Endothelial cell of umbilical vein (primary cell): ENCODE measurements at regions not wholly inside any gene's neighbourhood (a gene's known extent, or its start where the extent isn't known, plus 50 kb on each side); places are given as distances from the start of the nearest gene placed in this dataset.

Source experiments
- BruUV-seq: library from RNA; stranded (reverse); fragments of 400-500 nt; replicated peaks from 2 replicates; lab custom pipeline; 2021; lab: Mats Ljungman, UMichigan
- CTCF ChIA-PET: fragments of 300-600, 350-600 bp; sonication (Branson Sonifier 250); formaldehyde crosslinking; loops from one replicate; lab custom pipeline; 2021; ENCODE audit warnings: antibody characterized with exemption, inconsistent platforms; lab: Charles Lee
- POLR2A ChIA-PET: fragments of 300-600, 350-600 bp; sonication (Branson Sonifier 250); formaldehyde crosslinking; loops from one replicate; lab custom pipeline; 2021; ENCODE audit warnings: antibody characterized with exemption, inconsistent platforms; lab: Charles Lee
- DNase-seq: peaks from one replicate; pipeline ENCODE4 v3.0.0-alpha.2; 2011; ENCODE audit warnings: low read depth, low spot score
- FAIRE-seq: peaks from 2 replicates; lab custom pipeline; 2011; peaks lifted over from hg19 to GRCh38; lab: Jason Lieb, UNC
- H2AFZ ChIP-seq: 2 replicates; pipeline ENCODE4 v1.6.0; 2012; ENCODE audit warnings: low read depth, low read length, control low read depth, inconsistent platforms
- H3K27ac ChIP-seq: 2 replicates; pipeline ENCODE4 v1.5.1; 2011; ENCODE audit warnings: low read depth, mild to moderate bottlenecking, control low read depth, low read length, moderate library complexity; ENCODE audit not compliant: insufficient read depth
- H3K27me3 ChIP-seq, 2 experiments: 2 replicates each; pipeline versions ENCODE4 v1.6.0 to v1.6.1; 2011; ENCODE audit warnings: low read length in 2 of 2, mixed read lengths in 1 of 2; ENCODE audit not compliant: control insufficient read depth in 2 of 2, insufficient read depth in 2 of 2
- H3K36me3 ChIP-seq, 2 experiments: 2 replicates in 1 of 2; 3 replicates in 1 of 2; pipeline ENCODE4 v1.5.1; 2011; ENCODE audit warnings: low read length in 2 of 2, mild to moderate bottlenecking in 1 of 2, moderate library complexity in 1 of 2; ENCODE audit not compliant: control insufficient read depth in 2 of 2, insufficient read depth in 2 of 2; ENCODE audit errors: extremely low read depth in 1 of 2
- H3K4me1 ChIP-seq: 3 replicates; pipeline ENCODE4 v1.5.1; 2011; ENCODE audit warnings: mild to moderate bottlenecking, low read length; ENCODE audit not compliant: control insufficient read depth, insufficient read depth; ENCODE audit errors: extremely low read depth
- H3K4me2 ChIP-seq: 2 replicates; pipeline ENCODE4 v1.6.1; 2011; ENCODE audit warnings: low read length, control low read depth, mixed read lengths; ENCODE audit not compliant: insufficient read depth
- H3K4me3 ChIP-seq, 3 experiments: fragments of 200-600 bp in 1 of 3; sonication (generic), shearing (Covaris generic) in 1 of 3; replicated peaks in 1 of 3; 2 replicates each; pipeline ENCODE4 v1.5.1; 2011 to 2016; ENCODE audit warnings: control low read depth in 3 of 3, low read length in 3 of 3, mild to moderate bottlenecking in 2 of 3, inconsistent platforms in 1 of 3, low read depth in 1 of 3, moderate library complexity in 1 of 3; ENCODE audit not compliant: insufficient read depth in 1 of 3
- H3K79me2 ChIP-seq: 2 replicates; pipeline ENCODE4 v1.6.0; 2012; ENCODE audit warnings: low read length, inconsistent platforms; ENCODE audit not compliant: control insufficient read depth, insufficient read depth
- H3K9ac ChIP-seq: replicated peaks from 2 replicates; pipeline ENCODE3; 2011; ENCODE audit warnings: low read length, control low read depth; ENCODE audit not compliant: insufficient read depth; ENCODE audit errors: extremely low read depth
- H3K9me1 ChIP-seq: replicated peaks from 3 replicates; pipeline ENCODE4 v1.6.0; 2011; ENCODE audit warnings: mild to moderate bottlenecking, low read length; ENCODE audit not compliant: control insufficient read depth, insufficient read depth; ENCODE audit errors: extremely low read depth
- H3K9me3 ChIP-seq: replicated peaks from 2 replicates; pipeline ENCODE4 v1.5.1; 2012; ENCODE audit warnings: low read length, inconsistent platforms; ENCODE audit not compliant: control insufficient read depth, insufficient read depth
- H4K20me1 ChIP-seq: replicated peaks from 2 replicates; pipeline ENCODE3; 2011; ENCODE audit warnings: mild to moderate bottlenecking, low read length; ENCODE audit not compliant: control insufficient read depth, insufficient read depth; ENCODE audit errors: extremely low read depth
- FOS ChIP-seq: IDR thresholded peaks from 2 replicates; pipeline ENCODE4 v1.6.1; 2011; ENCODE audit warnings: mild to moderate bottlenecking, low read length, moderate library complexity, borderline replicate concordance; ENCODE audit not compliant: insufficient read depth
- GATA2 ChIP-seq: IDR thresholded peaks from 2 replicates; pipeline ENCODE4 v1.7.0; 2011; ENCODE audit warnings: low read depth, mild to moderate bottlenecking, moderate library complexity, mixed read lengths, low read length; ENCODE audit not compliant: insufficient read length, insufficient read depth
- dilution Hi-C: fragments of 300-500 bp; cut with MboI; formaldehyde crosslinking; loops from one replicate; pipeline ENCODE4 v1.15.0; 2019; ENCODE audit warnings: low sequenced_read_pairs; ENCODE audit not compliant: extremely low pct_ligation_motif_present
- intact Hi-C: fragments of 100-400 bp; cut with micrococcal nuclease; formaldehyde crosslinking; loops from one replicate; pipeline ENCODE4 v1.10.0; 2022
- TF ChIP-seq, protein P1 (sequence below): IDR thresholded peaks from 2 replicates; pipeline ENCODE4 v1.6.1; 2011; ENCODE audit not compliant: insufficient read depth, insufficient read length

DNA sequence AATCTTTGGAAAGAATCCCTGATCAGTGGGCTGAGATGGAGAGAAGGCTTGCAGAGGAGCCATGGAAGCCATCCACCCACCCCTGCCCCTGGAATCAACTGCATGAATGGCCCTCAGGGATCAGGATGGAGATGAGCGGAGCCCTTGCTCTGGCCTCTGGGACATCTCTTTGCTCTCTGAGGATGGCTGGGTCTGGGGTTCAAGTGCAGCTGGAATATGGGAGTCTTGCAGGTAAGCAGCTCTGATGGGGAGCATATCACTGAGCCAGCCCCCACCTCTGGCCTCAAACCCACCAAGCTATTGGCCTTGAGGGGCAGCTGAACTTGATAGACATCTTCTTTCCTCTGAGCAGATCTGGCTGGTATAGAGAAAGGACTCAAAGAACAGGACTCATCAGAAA lies 76.1 kb downstream of the C5orf15 start:
- no TSS peak for BruUV-seq
- Histone ChIP-seq H3K27me3 (peaks cover 6 to 9% of the 10 kb centered on the region in 2 experiments), H3K79me2 (no peaks in the 10 kb centered on the region), H3K4me3 (no peak overlapping the region), H2AFZ (no peak overlapping the region), H3K36me3 (no peaks in the 10 kb centered on the region), H4K20me1 (no peaks in the 10 kb centered on the region), H3K4me1 (no peaks in the 10 kb centered on the region), H3K9ac (no peak overlapping the region), H3K9me3 (no peaks in the 10 kb centered on the region), H3K27ac (no peak overlapping the region), H3K9me1 (no peaks in the 10 kb centered on the region), H3K4me2 (no peak overlapping the region)
- ChIA-PET CTCF (interaction anchor here (1.1 kb wide), 1 partner anchor 22 kb away, joined by 3 read pairs; no protein-coding TSS in a partner anchor), POLR2A (no interaction called here)
- dilution Hi-C loops = no loop called here
- FAIRE-seq (no peak), DNase-seq (no peak)
- TF ChIP-seq, protein P1, sequence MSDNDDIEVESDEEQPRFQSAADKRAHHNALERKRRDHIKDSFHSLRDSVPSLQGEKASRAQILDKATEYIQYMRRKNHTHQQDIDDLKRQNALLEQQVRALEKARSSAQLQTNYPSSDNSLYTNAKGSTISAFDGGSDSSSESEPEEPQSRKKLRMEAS = no peak
- no peak for TF ChIP-seq FOS
- intact Hi-C loops = no loop called here

- H3K27me3 ChIP-seq = peaks cover 6 to 9% of the 10 kb centered on the region in 2 experiments
- H3K4me2 ChIP-seq = no peak overlapping the region
- H3K4me3 ChIP-seq = no peak overlapping the region
- dilution Hi-C loops = no loop called here
- no peak overlapping the region for H3K27ac ChIP-seq
- POLR2A ChIA-PET = no interaction called here
- H3K9me1 ChIP-seq = no peaks in the 10 kb centered on the region
- no peak for TF ChIP-seq GATA2
- no TSS peak for BruUV-seq
- intact Hi-C loops = no loop called here
- CTCF ChIA-PET = no interaction called here
- H3K36me3 ChIP-seq = no peaks in the 10 kb centered on the region
- no peaks in the 10 kb centered on the region for H3K9me3 ChIP-seq
- H2AFZ ChIP-seq = no peak overlapping the region
- no peak for FAIRE-seq
- H3K4me1 ChIP-seq = no peaks in the 10 kb centered on the region
- H3K79me2 ChIP-seq = no peaks in the 10 kb centered on the region
- no peak for DNase-seq
- H3K9ac ChIP-seq = no peak overlapping the region
- H4K20me1 ChIP-seq = no peaks in the 10 kb centered on the region
Measured at GRCh38 chr5:133891390-133891789, 77.0 kb downstream of the C5orf15 start.
